Osteocyte (in vitro differentiated cells): ENCODE measurements at regions not wholly inside any gene's neighbourhood (a gene's known extent, or its start where the extent isn't known, plus 50 kb on each side); places are given as distances from the start of the nearest gene placed in this dataset.

Source experiments
- DNase-seq: peaks from one replicate; pipeline ENCODE4 v3.0.0; 2021; ENCODE audit warnings: mixed read lengths; ENCODE audit not compliant: unreplicated experiment; ENCODE audit errors: extremely low spot score
- H3K27ac Mint-ChIP-seq: one replicate; pipeline ENCODE4 v1.8.0; 2021; ENCODE audit warnings: mild to moderate bottlenecking, mixed read lengths; ENCODE audit not compliant: unreplicated experiment
- H3K27me3 Mint-ChIP-seq: one replicate; pipeline ENCODE4 v1.8.0; 2021; ENCODE audit warnings: mixed read lengths; ENCODE audit not compliant: unreplicated experiment
- H3K36me3 Mint-ChIP-seq: one replicate; pipeline ENCODE4 v1.8.0; 2021; ENCODE audit warnings: mixed read lengths; ENCODE audit not compliant: unreplicated experiment
- H3K4me1 Mint-ChIP-seq: one replicate; pipeline ENCODE4 v1.8.0; 2021; ENCODE audit warnings: mixed read lengths; ENCODE audit not compliant: unreplicated experiment
- H3K4me3 Mint-ChIP-seq: one replicate; pipeline ENCODE4 v1.8.0; 2021; ENCODE audit warnings: mild to moderate bottlenecking, moderate library complexity, mixed read lengths; ENCODE audit not compliant: unreplicated experiment
- H3K9me3 Mint-ChIP-seq: one replicate; pipeline ENCODE4 v1.8.0; 2021; ENCODE audit warnings: mixed read lengths; ENCODE audit not compliant: unreplicated experiment
- CTCF ChIP-seq: fragments of 200-600 bp; sonication (generic); IDR thresholded peaks from 2 replicates; pipeline ENCODE4 v1.5.0; 2021; ENCODE audit warnings: antibody characterized with exemption, mild to moderate bottlenecking, moderate library complexity

- peaks cover 5% of the 10 kb centered on the region for H3K4me1 Mint-ChIP-seq
- H3K27me3 Mint-ChIP-seq = peaks cover 7% of the 10 kb centered on the region
- TF ChIP-seq CTCF = no peak
- no peak overlapping the region for H3K27ac Mint-ChIP-seq
- DNase-seq = no peak
- H3K36me3 Mint-ChIP-seq = no peaks in the 10 kb centered on the region
- no peaks in the 10 kb centered on the region for H3K9me3 Mint-ChIP-seq
- no peak overlapping the region for H3K4me3 Mint-ChIP-seq
These were observed 61.0 kb downstream of the POLR2M start for GRCh38 chr15:57767481-57767880.

- no peak for DNase-seq
- Mint-ChIP-seq H3K27me3 (peaks cover under 1% of the 10 kb centered on the region), H3K4me1 (peaks cover 5% of the 10 kb centered on the region), H3K9me3 (no peaks in the 10 kb centered on the region), H3K4me3 (no peak overlapping the region), H3K27ac (peak overlapping the region; percentile 48), H3K36me3 (no peaks in the 10 kb centered on the region)
- no peak for TF ChIP-seq CTCF
These were observed 62.8 kb downstream of the POLR2M start for GRCh38 chr15:57769266-57769665.

- H3K27ac Mint-ChIP-seq = no peak overlapping the region
- H3K4me3 Mint-ChIP-seq = no peak overlapping the region
These were observed 64.0 kb downstream of the POLR2M start for GRCh38 chr15:57770495-57770894.

GRCh38 chr15:57772223-57772957 is 65.9 kb downstream of the POLR2M start:
- Mint-ChIP-seq H3K27me3 (peaks cover 2% of the 10 kb centered on the region), H3K27ac (no peak overlapping the region), H3K9me3 (no peaks in the 10 kb centered on the region), H3K4me1 (peaks cover 5% of the 10 kb centered on the region), H3K36me3 (no peaks in the 10 kb centered on the region), H3K4me3 (no peak overlapping the region)
- no peak for TF ChIP-seq CTCF
- no peak for DNase-seq

More at GRCh38 chr15:57770495-57770894, 64.0 kb downstream of the POLR2M start:
- Mint-ChIP-seq H3K27me3 (peaks cover 2% of the 10 kb centered on the region), H3K9me3 (no peaks in the 10 kb centered on the region), H3K4me1 (peaks cover 5% of the 10 kb centered on the region), H3K36me3 (no peaks in the 10 kb centered on the region)
- no peak for DNase-seq
- no peak for TF ChIP-seq CTCF

- H3K4me1 Mint-ChIP-seq = peaks cover 5% of the 10 kb centered on the region
- H3K9me3 Mint-ChIP-seq = no peaks in the 10 kb centered on the region
- TF ChIP-seq CTCF = no peak
- DNase-seq = no peak
- peaks cover 2% of the 10 kb centered on the region for H3K27me3 Mint-ChIP-seq
- H3K27ac Mint-ChIP-seq = no peak overlapping the region
- no peak overlapping the region for H3K4me3 Mint-ChIP-seq
- H3K36me3 Mint-ChIP-seq = no peaks in the 10 kb centered on the region
These were observed 66.5 kb downstream of the POLR2M start for GRCh38 chr15:57773051-57773450.
